ENCODE measurements at regions not wholly inside any gene's neighbourhood (a gene's known extent, or its start where the extent isn't known, plus 50 kb on each side); places are given as distances from the start of the nearest gene placed in this dataset.

GRCh38 chr11:71062199-71062598 is 190.2 kb downstream of the SHANK2 start:
- ATAC-seq (no peak), DNase-seq (no peak)
- Histone ChIP-seq H3K4me3 (no peak overlapping the region), H3K27ac (no peak overlapping the region), H3K9me3 (no peaks in the 10 kb centered on the region), H3K36me3 (no peaks in the 10 kb centered on the region), H3K27me3 (no peaks in the 10 kb centered on the region), H3K4me1 (no peaks in the 10 kb centered on the region)
- intact Hi-C loops (cut with DNase I): no loop called here
- TF ChIP-seq CTCF (IDR thresholded peaks at IDR 0.05): no peak

- no peak overlapping the region for H3K4me3 ChIP-seq
Measured at GRCh38 chr11:71060391-71060791, 192.0 kb downstream of the SHANK2 start.

GRCh38 chr11:71059662-71060061 is 192.7 kb downstream of the SHANK2 start:
- TF ChIP-seq CTCF (IDR thresholded peaks at IDR 0.05): no peak
- no peak for DNase-seq
- Histone ChIP-seq H3K9me3 (no peaks in the 10 kb centered on the region), H3K4me1 (no peaks in the 10 kb centered on the region), H3K27me3 (no peaks in the 10 kb centered on the region), H3K27ac (no peak overlapping the region), H3K4me3 (no peak overlapping the region), H3K36me3 (peaks cover 0 to 3% of the 10 kb centered on the region in 2 donors)
- no peak for ATAC-seq
- intact Hi-C loops (cut with DNase I): no loop called here

More at GRCh38 chr11:71060391-71060791, 192.0 kb downstream of the SHANK2 start:
- no peak for DNase-seq
- TF ChIP-seq CTCF (IDR thresholded peaks at IDR 0.05): no peak
- no peaks in the 10 kb centered on the region for H3K4me1 ChIP-seq
- intact Hi-C loops (cut with DNase I): no loop called here
- H3K27me3 ChIP-seq: no peaks in the 10 kb centered on the region
- no peak overlapping the region for H3K27ac ChIP-seq
- peaks cover 0 to 3% of the 10 kb centered on the region in 2 donors for H3K36me3 ChIP-seq
- H3K9me3 ChIP-seq: no peaks in the 10 kb centered on the region
- ATAC-seq: no peak

GRCh38 chr11:71055925-71056324 is 196.5 kb downstream of the SHANK2 start:
- ATAC-seq (no peak), DNase-seq (no peak)
- TF ChIP-seq CTCF (IDR thresholded peaks at IDR 0.05): no peak
- Histone ChIP-seq H3K27me3 (no peaks in the 10 kb centered on the region), H3K4me3 (no peak overlapping the region), H3K9me3 (no peaks in the 10 kb centered on the region), H3K36me3 (peaks cover 0 to 3% of the 10 kb centered on the region in 2 donors), H3K4me1 (no peaks in the 10 kb centered on the region), H3K27ac (no peak overlapping the region)
- intact Hi-C loops (cut with DNase I): no loop called here
